ENCODE measurements at regions not wholly inside any gene's neighbourhood (a gene's known extent, or its start where the extent isn't known, plus 50 kb on each side); places are given as distances from the start of the nearest gene placed in this dataset.

GRCh38 chr2:175330195-175330594 is 148.7 kb upstream of the ATP5MC3 start:
- TF ChIP-seq CTCF (IDR thresholded peaks at IDR 0.05) (no peak), MAX (CRISPR knock-in tag; IDR thresholded peaks at IDR 0.05) (no peak), USF2 (CRISPR knock-in tag; IDR thresholded peaks at IDR 0.05) (no peak), ZBTB43 (CRISPR knock-in tag; IDR thresholded peaks at IDR 0.05) (no peak), ZBTB21 (CRISPR knock-in tag; IDR thresholded peaks at IDR 0.05; ENCODE audit: borderline replicate concordance) (no peak), E2F1 (CRISPR knock-in tag; IDR thresholded peaks at IDR 0.05) (no peak), TP53 (CRISPR knock-in tag; IDR thresholded peaks at IDR 0.05) (no peak), PREB (CRISPR knock-in tag; IDR thresholded peaks at IDR 0.05; ENCODE audit: borderline replicate concordance) (no peak), ATF3 (CRISPR knock-in tag; conservative IDR thresholded peaks at IDR 0.05) (no peak), USF1 (CRISPR knock-in tag; IDR thresholded peaks at IDR 0.05) (no peak), CREB1 (CRISPR knock-in tag; IDR thresholded peaks at IDR 0.05) (no peak), TCF7 (CRISPR knock-in tag; IDR thresholded peaks at IDR 0.05; ENCODE audit: low read depth) (no peak)
